HEK293 (cell line): ENCODE measurements at regions not wholly inside any gene's neighbourhood (a gene's known extent, or its start where the extent isn't known, plus 50 kb on each side); places are given as distances from the start of the nearest gene placed in this dataset.
A peak's percentile ranks its signal among the peaks of the same experiment; 100 is the strongest.

Experiments used
- BCL6B ChIP-seq: fragments of 450-650 bp; formaldehyde crosslinking; IDR thresholded peaks from 2 replicates; pipeline ENCODE4 v1.5.1; 2017; ENCODE audit warnings: missing biosample characterization, missing genetic modification characterization
- CTCF ChIP-seq: fragments of 450-650 bp; formaldehyde crosslinking; IDR thresholded peaks from 2 replicates; pipeline ENCODE4 v1.5.1; 2016; ENCODE audit warnings: missing biosample characterization, missing genetic modification characterization
- GLI2 ChIP-seq: fragments of 450-650 bp; formaldehyde crosslinking; IDR thresholded peaks from 2 replicates; pipeline ENCODE4; 2017; ENCODE audit warnings: missing biosample characterization, missing genetic modification characterization, low read depth, borderline replicate concordance
- PATZ1 ChIP-seq: fragments of 450-650 bp; formaldehyde crosslinking; IDR thresholded peaks from 2 replicates; pipeline ENCODE4 v1.5.1; 2016; ENCODE audit warnings: missing biosample characterization, missing genetic modification characterization
- PRDM10 ChIP-seq: fragments of 450-650 bp; formaldehyde crosslinking; IDR thresholded peaks from 2 replicates; pipeline ENCODE4 v1.5.1; 2016; ENCODE audit warnings: missing biosample characterization, missing genetic modification characterization
- SALL2 ChIP-seq: fragments of 450-650 bp; formaldehyde crosslinking; IDR thresholded peaks from 2 replicates; pipeline ENCODE4 v1.5.0; 2017; ENCODE audit warnings: missing biosample characterization, mild to moderate bottlenecking, missing genetic modification characterization, borderline replicate concordance
- TCF7L2 ChIP-seq: IDR thresholded peaks from 2 replicates; pipeline ENCODE4 v1.6.1; 2011; ENCODE audit warnings: low read depth, mild to moderate bottlenecking, inconsistent platforms, low read length, moderate library complexity, borderline replicate concordance
- TRIM28 ChIP-seq: IDR thresholded peaks from 2 replicates; pipeline ENCODE4 v1.6.1; 2011; ENCODE audit warnings: low read length, control low read depth, borderline replicate concordance
- ZBTB10 ChIP-seq: fragments of 450-650 bp; formaldehyde crosslinking; IDR thresholded peaks from 2 replicates; pipeline ENCODE4 v1.5.1; 2016; ENCODE audit warnings: missing biosample characterization, missing genetic modification characterization
- ZBTB26 ChIP-seq: fragments of 450-650 bp; formaldehyde crosslinking; optimal IDR thresholded peaks from 2 replicates; pipeline ENCODE3; 2016; ENCODE audit warnings: missing biosample characterization, mild to moderate bottlenecking, missing genetic modification characterization
- ZNF140 ChIP-seq: fragments of 450-650 bp; formaldehyde crosslinking; IDR thresholded peaks from 2 replicates; pipeline ENCODE4 v1.5.1; 2016; ENCODE audit warnings: missing biosample characterization, missing genetic modification characterization
- ZNF24 ChIP-seq: fragments of 450-650 bp; formaldehyde crosslinking; IDR thresholded peaks from 2 replicates; pipeline ENCODE4 v1.5.1; 2016; ENCODE audit warnings: missing biosample characterization, missing genetic modification characterization
- ZNF324 ChIP-seq: fragments of 450-650 bp; formaldehyde crosslinking; IDR thresholded peaks from 2 replicates; pipeline ENCODE4 v1.5.1; 2016; ENCODE audit warnings: missing biosample characterization, missing genetic modification characterization
- ZNF423 ChIP-seq: fragments of 450-650 bp; formaldehyde crosslinking; IDR thresholded peaks from 2 replicates; pipeline ENCODE4 v1.5.1; 2016; ENCODE audit warnings: missing biosample characterization, missing genetic modification characterization

- TF ChIP-seq CTCF (tag by site-specific recombination), result peak; percentile 16; the same call in 1 of the 2 replicates
- TF ChIP-seq BCL6B (tag by site-specific recombination), result no peak
- no peak for TF ChIP-seq ZNF423 (tag by site-specific recombination)
- no peak for TF ChIP-seq SALL2 (tag by site-specific recombination)
- no peak for TF ChIP-seq ZBTB10 (tag by site-specific recombination)
- no peak for TF ChIP-seq ZNF24 (tag by site-specific recombination)
- no peak for TF ChIP-seq GLI2 (tag by site-specific recombination)
- no peak for TF ChIP-seq PATZ1
- no peak for TF ChIP-seq PRDM10 (tag by site-specific recombination)
- TF ChIP-seq ZNF324 (tag by site-specific recombination), result no peak
- TF ChIP-seq ZBTB26 (tag by site-specific recombination), result no peak
- TF ChIP-seq TCF7L2, result no peak
- no peak for TF ChIP-seq TRIM28
- TF ChIP-seq ZNF140, result no peak
These were observed 100.8 kb upstream of the ATP5MC3 start for GRCh38 chr2:175282300-175282699.
